HS-27A (cell line): ENCODE measurements at regions not wholly inside any gene's neighbourhood (a gene's known extent, or its start where the extent isn't known, plus 50 kb on each side); places are given as distances from the start of the nearest gene placed in this dataset.

Experiments
- DNase-seq: peaks from one replicate; pipeline ENCODE4 v3.0.0-alpha.2; 2012; ENCODE audit warnings: low read depth, missing footprints

DNA sequence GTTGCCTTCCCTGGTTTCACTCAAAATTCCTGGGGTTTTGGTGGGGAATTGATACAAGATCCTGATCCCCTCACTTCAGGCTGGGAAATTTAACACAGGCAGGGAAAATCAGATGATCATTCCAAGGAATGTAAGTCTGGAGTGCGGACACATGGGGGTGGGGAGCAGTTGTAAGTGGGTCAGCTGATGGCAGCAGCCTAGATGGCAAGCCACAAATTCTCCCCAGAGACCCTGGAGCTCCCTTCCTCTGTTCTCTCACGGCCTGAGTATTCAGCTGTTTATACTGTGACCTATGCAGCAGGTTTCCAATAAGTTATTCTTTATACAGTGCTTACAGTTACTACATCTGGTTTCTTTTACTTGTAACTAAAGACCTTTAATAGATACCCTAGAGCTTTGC, 144.9 kb downstream of the SH3BGRL2 start:
- DNase-seq: no peak

DNA sequence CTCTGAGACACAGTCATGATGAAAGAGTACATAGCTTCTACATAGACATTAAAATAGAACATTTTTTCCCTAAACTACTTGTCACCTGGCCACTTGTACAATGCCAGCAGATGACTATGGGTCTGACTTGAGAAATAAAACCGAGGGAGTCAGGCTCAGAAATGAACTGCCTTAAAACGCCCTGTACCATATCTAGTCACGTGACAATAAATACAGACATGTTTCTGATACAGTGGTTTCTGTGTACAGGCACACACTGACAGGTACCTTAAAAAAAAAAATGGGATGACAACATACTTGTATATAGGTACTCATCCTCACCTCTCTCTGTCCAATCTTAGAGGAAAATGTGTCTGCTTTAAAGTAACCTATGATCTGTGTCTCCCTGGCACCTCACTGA, 144.1 kb downstream of the SH3BGRL2 start:
- no peak for DNase-seq

GRCh38 chr6:79764747-79765146, 133.6 kb downstream of the SH3BGRL2 start:
- no peak for DNase-seq

- no peak for DNase-seq
Measured at GRCh38 chr6:79763301-79763700, 132.2 kb downstream of the SH3BGRL2 start.

DNA sequence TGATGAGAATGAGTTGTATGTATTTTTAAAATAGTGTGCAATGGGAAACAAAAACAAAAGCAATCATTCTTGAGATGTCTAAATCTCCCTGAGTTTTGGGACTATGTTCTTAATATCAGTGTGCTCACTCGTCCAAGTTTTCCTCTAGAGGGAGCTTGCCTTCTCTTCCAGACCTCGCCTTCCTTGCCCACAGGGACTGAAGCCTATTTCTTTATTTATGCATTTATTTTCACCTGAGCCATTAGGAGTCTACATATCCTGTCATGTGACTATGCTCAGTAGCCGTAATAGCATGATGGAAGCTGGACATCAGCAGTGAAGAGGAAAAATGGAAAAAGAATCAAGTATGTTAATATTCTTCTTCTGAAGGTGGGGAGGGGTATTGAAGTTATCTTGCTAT, 131.2 kb downstream of the SH3BGRL2 start:
- DNase-seq: no peak

DNA sequence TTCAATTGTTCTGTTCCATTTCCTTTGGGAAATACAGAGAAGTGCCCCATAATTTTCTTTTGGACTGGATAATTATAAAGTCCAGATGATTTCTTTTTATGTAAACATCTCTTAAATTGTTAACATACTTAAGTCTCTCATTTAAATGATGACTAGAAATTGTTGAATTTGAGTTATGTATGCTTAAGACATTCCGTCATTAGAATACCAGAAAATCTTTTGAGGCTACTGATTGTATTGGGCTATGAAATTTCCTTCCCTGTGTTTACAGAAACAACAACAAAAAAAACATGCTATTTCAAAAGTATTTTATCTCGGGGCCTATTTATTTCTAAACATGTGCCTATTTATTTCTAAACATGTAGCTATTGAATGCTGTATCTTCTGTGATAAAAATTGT, 125.4 kb downstream of the SH3BGRL2 start:
- no peak for DNase-seq

DNA sequence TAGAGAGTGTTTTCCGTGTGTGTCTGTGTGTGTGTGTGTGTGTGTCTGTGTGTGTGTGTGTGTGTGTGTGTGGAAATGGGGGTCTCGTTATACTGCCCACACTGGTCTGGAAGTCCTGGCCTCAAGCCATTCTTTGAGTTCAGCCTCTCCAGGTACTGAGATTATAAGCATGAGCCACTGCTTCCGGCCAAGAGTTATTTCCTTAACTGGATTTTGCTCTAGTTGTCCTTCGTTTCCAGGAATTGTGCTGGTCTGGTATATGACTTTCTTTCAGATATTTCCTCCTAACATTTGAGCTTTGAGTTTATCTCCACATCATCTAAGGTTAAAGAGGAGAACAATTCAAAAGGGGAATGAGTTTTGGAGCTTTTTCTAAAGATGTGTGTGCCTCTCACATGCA, 124.8 kb downstream of the SH3BGRL2 start:
- DNase-seq: no peak
